Endothelial cell of umbilical vein (primary cell): ENCODE measurements at regions not wholly inside any gene's neighbourhood (a gene's known extent, or its start where the extent isn't known, plus 50 kb on each side); places are given as distances from the start of the nearest gene placed in this dataset.

Source experiments
- BruUV-seq: library from RNA; stranded (reverse); fragments of 400-500 nt; replicated peaks from 2 replicates; lab custom pipeline; 2021; lab: Mats Ljungman, UMichigan
- CTCF ChIA-PET: fragments of 300-600, 350-600 bp; sonication (Branson Sonifier 250); formaldehyde crosslinking; loops from one replicate; lab custom pipeline; 2021; ENCODE audit warnings: antibody characterized with exemption, inconsistent platforms; lab: Charles Lee
- POLR2A ChIA-PET: fragments of 300-600, 350-600 bp; sonication (Branson Sonifier 250); formaldehyde crosslinking; loops from one replicate; lab custom pipeline; 2021; ENCODE audit warnings: antibody characterized with exemption, inconsistent platforms; lab: Charles Lee
- DNase-seq: peaks from one replicate; pipeline ENCODE4 v3.0.0-alpha.2; 2011; ENCODE audit warnings: low read depth, low spot score
- FAIRE-seq: peaks from 2 replicates; lab custom pipeline; 2011; peaks lifted over from hg19 to GRCh38; lab: Jason Lieb, UNC
- H2AFZ ChIP-seq: 2 replicates; pipeline ENCODE4 v1.6.0; 2012; ENCODE audit warnings: low read depth, low read length, control low read depth, inconsistent platforms
- H3K27ac ChIP-seq: 2 replicates; pipeline ENCODE4 v1.5.1; 2011; ENCODE audit warnings: low read depth, mild to moderate bottlenecking, control low read depth, low read length, moderate library complexity; ENCODE audit not compliant: insufficient read depth
- H3K27me3 ChIP-seq, 2 experiments: 2 replicates each; pipeline versions ENCODE4 v1.6.0 to v1.6.1; 2011; ENCODE audit warnings: low read length in 2 of 2, mixed read lengths in 1 of 2; ENCODE audit not compliant: control insufficient read depth in 2 of 2, insufficient read depth in 2 of 2
- H3K36me3 ChIP-seq, 2 experiments: 2 replicates in 1 of 2; 3 replicates in 1 of 2; pipeline ENCODE4 v1.5.1; 2011; ENCODE audit warnings: low read length in 2 of 2, mild to moderate bottlenecking in 1 of 2, moderate library complexity in 1 of 2; ENCODE audit not compliant: control insufficient read depth in 2 of 2, insufficient read depth in 2 of 2; ENCODE audit errors: extremely low read depth in 1 of 2
- H3K4me1 ChIP-seq: 3 replicates; pipeline ENCODE4 v1.5.1; 2011; ENCODE audit warnings: mild to moderate bottlenecking, low read length; ENCODE audit not compliant: control insufficient read depth, insufficient read depth; ENCODE audit errors: extremely low read depth
- H3K4me2 ChIP-seq: 2 replicates; pipeline ENCODE4 v1.6.1; 2011; ENCODE audit warnings: low read length, control low read depth, mixed read lengths; ENCODE audit not compliant: insufficient read depth
- H3K4me3 ChIP-seq, 3 experiments: fragments of 200-600 bp in 1 of 3; sonication (generic), shearing (Covaris generic) in 1 of 3; replicated peaks in 1 of 3; 2 replicates each; pipeline ENCODE4 v1.5.1; 2011 to 2016; ENCODE audit warnings: control low read depth in 3 of 3, low read length in 3 of 3, mild to moderate bottlenecking in 2 of 3, inconsistent platforms in 1 of 3, low read depth in 1 of 3, moderate library complexity in 1 of 3; ENCODE audit not compliant: insufficient read depth in 1 of 3
- H3K79me2 ChIP-seq: 2 replicates; pipeline ENCODE4 v1.6.0; 2012; ENCODE audit warnings: low read length, inconsistent platforms; ENCODE audit not compliant: control insufficient read depth, insufficient read depth
- H3K9ac ChIP-seq: replicated peaks from 2 replicates; pipeline ENCODE3; 2011; ENCODE audit warnings: low read length, control low read depth; ENCODE audit not compliant: insufficient read depth; ENCODE audit errors: extremely low read depth
- H3K9me1 ChIP-seq: replicated peaks from 3 replicates; pipeline ENCODE4 v1.6.0; 2011; ENCODE audit warnings: mild to moderate bottlenecking, low read length; ENCODE audit not compliant: control insufficient read depth, insufficient read depth; ENCODE audit errors: extremely low read depth
- H3K9me3 ChIP-seq: replicated peaks from 2 replicates; pipeline ENCODE4 v1.5.1; 2012; ENCODE audit warnings: low read length, inconsistent platforms; ENCODE audit not compliant: control insufficient read depth, insufficient read depth
- H4K20me1 ChIP-seq: replicated peaks from 2 replicates; pipeline ENCODE3; 2011; ENCODE audit warnings: mild to moderate bottlenecking, low read length; ENCODE audit not compliant: control insufficient read depth, insufficient read depth; ENCODE audit errors: extremely low read depth
- CTCF ChIP-seq, 2 donors: IDR thresholded peaks; 1 replicate in 1 of 2; 2 replicates in 1 of 2; pipeline ENCODE4 v1.5.1; 2011; ENCODE audit warnings: low read length in 2 of 2, mild to moderate bottlenecking in 2 of 2, moderate library complexity in 2 of 2, control low read depth in 1 of 2, inconsistent platforms in 1 of 2, low read depth in 1 of 2; ENCODE audit not compliant: insufficient read depth in 1 of 2; ENCODE audit errors: extremely low read depth in 1 of 2
- EZH2 ChIP-seq: IDR thresholded peaks from 2 replicates; pipeline ENCODE4 v1.6.1; 2012; ENCODE audit warnings: borderline replicate concordance, low read depth, mild to moderate bottlenecking, moderate library complexity, low read length, inconsistent platforms; ENCODE audit not compliant: severe bottlenecking
- FOS ChIP-seq: IDR thresholded peaks from 2 replicates; pipeline ENCODE4 v1.6.1; 2011; ENCODE audit warnings: mild to moderate bottlenecking, low read length, moderate library complexity, borderline replicate concordance; ENCODE audit not compliant: insufficient read depth
- GATA2 ChIP-seq: IDR thresholded peaks from 2 replicates; pipeline ENCODE4 v1.7.0; 2011; ENCODE audit warnings: low read depth, mild to moderate bottlenecking, moderate library complexity, mixed read lengths, low read length; ENCODE audit not compliant: insufficient read length, insufficient read depth
- JUN ChIP-seq: IDR thresholded peaks from 2 replicates; pipeline ENCODE4 v1.6.1; 2011; ENCODE audit warnings: borderline replicate concordance, low read depth; ENCODE audit not compliant: insufficient read length, insufficient read depth
- MAX ChIP-seq: IDR thresholded peaks from 2 replicates; pipeline ENCODE4 v1.6.1; 2011; ENCODE audit not compliant: insufficient read depth, insufficient read length
- MYC ChIP-seq: IDR thresholded peaks from one replicate; pipeline ENCODE4 v1.6.1; 2011; ENCODE audit warnings: mild to moderate bottlenecking, low read depth, low read length
- POLR2A ChIP-seq: IDR thresholded peaks from 2 replicates; pipeline ENCODE4 v1.6.1; 2012; ENCODE audit warnings: low read depth, mild to moderate bottlenecking, control low read depth, low read length
- POLR2AphosphoS5 ChIP-seq: IDR thresholded peaks from 2 replicates; pipeline ENCODE4 v1.6.1; 2012; ENCODE audit warnings: low read depth, mild to moderate bottlenecking, control low read depth, low read length, moderate library complexity; ENCODE audit not compliant: insufficient read depth
- dilution Hi-C: fragments of 300-500 bp; cut with MboI; formaldehyde crosslinking; loops from one replicate; pipeline ENCODE4 v1.15.0; 2019; ENCODE audit warnings: low sequenced_read_pairs; ENCODE audit not compliant: extremely low pct_ligation_motif_present
- intact Hi-C: fragments of 100-400 bp; cut with micrococcal nuclease; formaldehyde crosslinking; loops from one replicate; pipeline ENCODE4 v1.10.0; 2022

- CTCF ChIA-PET, result no interaction called here
- no peak for TF ChIP-seq FOS
- no peak for TF ChIP-seq EZH2
- no peak for TF ChIP-seq CTCF (IDR thresholded peaks at IDR 0.05; ENCODE audit: extremely low read depth in 1 of 2, insufficient read depth in 1 of 2, low read depth in 1 of 2, low read length in 2 of 2)
- BruUV-seq, result no TSS peak
These were observed 166.2 kb downstream of the MAGEB17 start for GRCh38 chrX:16333453-16333852.

GRCh38 chrX:16335181-16335580, 167.9 kb downstream of the MAGEB17 start:
- no peaks in the 10 kb centered on the region for H3K9me3 ChIP-seq
- DNase-seq, result no peak
- H3K79me2 ChIP-seq, result no peaks in the 10 kb centered on the region
- dilution Hi-C loops (no loop called here), intact Hi-C loops (no loop called here)
- no peak overlapping the region for H3K9ac ChIP-seq
- no peaks in the 10 kb centered on the region for H3K9me1 ChIP-seq
- H2AFZ ChIP-seq, result no peak overlapping the region
- FAIRE-seq, result no peak
- CTCF ChIA-PET, result no interaction called here
- POLR2A ChIA-PET, result no interaction called here
- BruUV-seq, result no TSS peak
- TF ChIP-seq JUN (no peak), EZH2 (no peak), POLR2AphosphoS5 (no peak), POLR2A (no peak), MAX (no peak), CTCF (IDR thresholded peaks at IDR 0.05; ENCODE audit: extremely low read depth in 1 of 2, insufficient read depth in 1 of 2, low read depth in 1 of 2, low read length in 2 of 2) (no peak), MYC (no peak), FOS (no peak), GATA2 (no peak)
- no peak overlapping the region for H3K4me3 ChIP-seq
- no peak overlapping the region for H3K27ac ChIP-seq
- no peaks in the 10 kb centered on the region for H3K27me3 ChIP-seq
- no peaks in the 10 kb centered on the region for H3K4me1 ChIP-seq
- H3K4me2 ChIP-seq, result no peak overlapping the region
- no peaks in the 10 kb centered on the region for H3K36me3 ChIP-seq
- no peaks in the 10 kb centered on the region for H4K20me1 ChIP-seq

More at GRCh38 chrX:16333453-16333852, 166.2 kb downstream of the MAGEB17 start:
- Histone ChIP-seq H2AFZ (no peak overlapping the region), H3K9me3 (no peaks in the 10 kb centered on the region), H3K9ac (no peak overlapping the region), H3K4me1 (no peaks in the 10 kb centered on the region), H4K20me1 (no peaks in the 10 kb centered on the region), H3K4me3 (no peak overlapping the region), H3K27ac (no peak overlapping the region), H3K27me3 (no peaks in the 10 kb centered on the region), H3K9me1 (no peaks in the 10 kb centered on the region), H3K79me2 (no peaks in the 10 kb centered on the region), H3K36me3 (no peaks in the 10 kb centered on the region), H3K4me2 (no peak overlapping the region)
- POLR2A ChIA-PET, result no interaction called here
- intact Hi-C loops (no loop called here), dilution Hi-C loops (no loop called here)
- FAIRE-seq (no peak), DNase-seq (no peak)
